H9 (cell line): ENCODE measurements at regions not wholly inside any gene's neighbourhood (a gene's known extent, or its start where the extent isn't known, plus 50 kb on each side); places are given as distances from the start of the nearest gene placed in this dataset.

ENCODE experiments used
- DNase-seq: peaks from one replicate; pipeline ENCODE4 v3.0.0-alpha.2; 2017
- H2AFZ ChIP-seq: one replicate; pipeline ENCODE4 v1.6.1; 2013; ENCODE audit warnings: mild to moderate bottlenecking, low read length, control low read depth, moderate library complexity
- H2AK5ac ChIP-seq: 2 replicates; pipeline ENCODE4 v1.6.1; 2013; ENCODE audit warnings: low read length, control low read depth, mixed read lengths; ENCODE audit not compliant: insufficient read length
- H2BK120ac ChIP-seq: one replicate; pipeline ENCODE4 v1.6.1; 2013; ENCODE audit warnings: low read depth, mild to moderate bottlenecking, low read length, control low read depth, inconsistent platforms; ENCODE audit not compliant: poor library complexity, severe bottlenecking
- H2BK12ac ChIP-seq: 2 replicates; pipeline ENCODE4 v1.6.1; 2013; ENCODE audit warnings: low read length, control low read depth, mixed read lengths, low read depth; ENCODE audit not compliant: insufficient read length
- H2BK15ac ChIP-seq: 2 replicates; pipeline ENCODE4 v1.6.1; 2013; ENCODE audit warnings: low read depth, low read length, control low read depth
- H2BK20ac ChIP-seq: one replicate; pipeline ENCODE4 v1.6.1; 2013; ENCODE audit warnings: low read depth, mild to moderate bottlenecking, low read length, control low read depth, inconsistent platforms; ENCODE audit not compliant: poor library complexity, severe bottlenecking
- H2BK5ac ChIP-seq: 2 replicates; pipeline ENCODE4 v1.6.1; 2013; ENCODE audit warnings: low read length, control low read depth, mixed read lengths; ENCODE audit not compliant: insufficient read length
- H3K14ac ChIP-seq: 2 replicates; pipeline ENCODE4 v1.6.1; 2013; ENCODE audit warnings: low read length, control low read depth; ENCODE audit not compliant: insufficient read depth
- H3K18ac ChIP-seq: 2 replicates; pipeline ENCODE4 v1.6.1; 2013; ENCODE audit warnings: low read depth, mild to moderate bottlenecking, mixed read lengths, low read length, control low read depth; ENCODE audit not compliant: insufficient read length
- H3K23ac ChIP-seq: 2 replicates; pipeline ENCODE4 v1.6.1; 2013; ENCODE audit warnings: low read length, control low read depth, mixed read lengths, low read depth; ENCODE audit not compliant: insufficient read length
- H3K23me2 ChIP-seq: 2 replicates; pipeline ENCODE4 v1.6.1; 2013; ENCODE audit warnings: low read depth, mild to moderate bottlenecking, mixed read lengths, low read length, control low read depth; ENCODE audit not compliant: insufficient read length, poor library complexity, severe bottlenecking
- H3K27ac ChIP-seq: 2 replicates; pipeline ENCODE4 v1.5.1; 2013; ENCODE audit warnings: low read length, control low read depth, mixed read lengths, low read depth; ENCODE audit not compliant: insufficient read length
- H3K27me3 ChIP-seq: 2 replicates; pipeline ENCODE4 v1.6.1; 2013; ENCODE audit warnings: low read length, control low read depth, inconsistent platforms; ENCODE audit not compliant: insufficient read depth
- H3K4ac ChIP-seq: 2 replicates; pipeline ENCODE4 v1.6.1; 2013; ENCODE audit warnings: low read depth, mild to moderate bottlenecking, control low read depth, inconsistent platforms, low read length, moderate library complexity
- H3K4me1 ChIP-seq: 2 replicates; pipeline ENCODE4 v1.6.1; 2013; ENCODE audit warnings: low read length, control low read depth, inconsistent platforms; ENCODE audit not compliant: insufficient read depth
- H3K4me2 ChIP-seq: 2 replicates; pipeline ENCODE4 v1.6.1; 2013; ENCODE audit warnings: low read length, control low read depth, mixed read lengths; ENCODE audit not compliant: insufficient read length, insufficient read depth
- H3K56ac ChIP-seq: 2 replicates; pipeline ENCODE4 v1.6.1; 2013; ENCODE audit warnings: low read depth, mild to moderate bottlenecking, mixed read lengths, low read length, control low read depth; ENCODE audit not compliant: insufficient read length
- H3K79me1 ChIP-seq: 2 replicates; pipeline ENCODE4 v1.6.1; 2013; ENCODE audit warnings: low read depth, mild to moderate bottlenecking, moderate library complexity, low read length, control low read depth, inconsistent platforms; ENCODE audit not compliant: insufficient read depth, poor library complexity, severe bottlenecking
- H3K79me2 ChIP-seq: 2 replicates; pipeline ENCODE4 v1.6.1; 2013; ENCODE audit warnings: low read length, control low read depth, inconsistent platforms; ENCODE audit not compliant: insufficient read depth
- H3K9ac ChIP-seq: 2 replicates; pipeline ENCODE4 v1.6.1; 2013; ENCODE audit warnings: low read length, control low read depth, mixed read lengths; ENCODE audit not compliant: insufficient read length; ENCODE audit errors: extremely low read depth
- H3K9me3 ChIP-seq: one replicate; pipeline ENCODE4 v1.6.1; 2013; ENCODE audit warnings: low read depth, low read length, inconsistent platforms; ENCODE audit not compliant: control insufficient read depth
- H3T11ph ChIP-seq: one replicate; pipeline ENCODE4 v1.6.1; 2013; ENCODE audit warnings: mild to moderate bottlenecking, low read length, control low read depth, inconsistent platforms
- H4K20me1 ChIP-seq: one replicate; pipeline ENCODE4 v1.6.1; 2013; ENCODE audit not compliant: control insufficient read depth, insufficient read length, insufficient read depth
- H4K5ac ChIP-seq: 2 replicates; pipeline ENCODE4 v1.6.1; 2013; ENCODE audit warnings: low read depth, mild to moderate bottlenecking, mixed read lengths, low read length, control low read depth; ENCODE audit not compliant: insufficient read length
- H4K8ac ChIP-seq: replicated peaks from 2 replicates; pipeline ENCODE4 v1.6.1; 2013; ENCODE audit warnings: low read length, control low read depth, mixed read lengths, low read depth; ENCODE audit not compliant: insufficient read length
- H4K91ac ChIP-seq: 2 replicates; pipeline ENCODE4 v1.6.1; 2013; ENCODE audit warnings: low read depth, mild to moderate bottlenecking, moderate library complexity, mixed read lengths, low read length, control low read depth; ENCODE audit not compliant: insufficient read length
- H3K27ac Mint-ChIP-seq, 3 experiments: 2 replicates in 2 of 3; 3 replicates in 1 of 3; pipeline ENCODE4 v1.8.0; 2020 to 2021; ENCODE audit warnings: mixed read lengths in 3 of 3, mild to moderate bottlenecking in 1 of 3, moderate library complexity in 1 of 3
- H3K27me3 Mint-ChIP-seq: 2 replicates; pipeline ENCODE4 v1.8.0; 2021; ENCODE audit warnings: low read depth, mild to moderate bottlenecking, moderate library complexity, mixed read lengths
- H3K36me3 Mint-ChIP-seq, 3 experiments: 2 replicates in 2 of 3; 3 replicates in 1 of 3; pipeline ENCODE4 v1.8.0; 2020 to 2021; ENCODE audit warnings: low read depth in 3 of 3, mixed read lengths in 3 of 3; ENCODE audit not compliant: insufficient read depth in 1 of 3
- H3K4me1 Mint-ChIP-seq, 2 experiments: 2 replicates each; pipeline ENCODE4 v1.8.0; 2020; ENCODE audit warnings: mixed read lengths in 2 of 2
- H3K4me3 Mint-ChIP-seq, 2 experiments: 2 replicates in 1 of 2; 3 replicates in 1 of 2; pipeline ENCODE4 v1.8.0; 2020 to 2021; ENCODE audit warnings: mild to moderate bottlenecking in 2 of 2, mixed read lengths in 2 of 2, moderate library complexity in 1 of 2
- H3K9me3 Mint-ChIP-seq, 2 experiments: 2 replicates in 1 of 2; 3 replicates in 1 of 2; pipeline ENCODE4 v1.8.0; 2020; ENCODE audit warnings: mild to moderate bottlenecking in 2 of 2, mixed read lengths in 2 of 2, moderate library complexity in 1 of 2
- CTCF ChIP-seq: fragments of 200-600 bp; sonication (generic); conservative IDR thresholded peaks from 3 replicates; pipeline ENCODE4 v1.8.0; 2021; ENCODE audit warnings: antibody characterized with exemption, mild to moderate bottlenecking
- WGBS: extraction: QIAGEN DNeasy Blood & Tissue Kit; methylation state at CpG from one replicate; pipeline ENCODE4 v1.1.7; 2013; ENCODE audit warnings: missing lambda C conversion rate, low lambda C conversion rate, mixed read lengths; ENCODE audit not compliant: insufficient read length; ENCODE audit errors: extremely low coverage; 5-methylcytosine and 5-hydroxymethylcytosine counted together

- no peak overlapping the region for H3K56ac ChIP-seq
- Mint-ChIP-seq H3K4me1 (no peaks in the 10 kb centered on the region), H3K27me3 (peaks cover 2% of the 10 kb centered on the region; the same call in 1 of the 2 replicates), H3K36me3 (no peaks in the 10 kb centered on the region; a peak in 1 of 7 replicates), H3K27ac (no peak overlapping the region), H3K4me3 (no peak overlapping the region), H3K9me3 (peaks cover 6 to 10% of the 10 kb centered on the region in 2 experiments; a peak in 4 of 5 replicates)
- no peaks in the 10 kb centered on the region for H3K79me2 ChIP-seq
- H3K18ac ChIP-seq, result no peak overlapping the region
- no peaks in the 10 kb centered on the region for H3K9me3 ChIP-seq
- no peaks in the 10 kb centered on the region for H4K20me1 ChIP-seq
- no peak overlapping the region for H2BK5ac ChIP-seq
- H2BK15ac ChIP-seq, result no peak overlapping the region
- no peak overlapping the region for H2BK120ac ChIP-seq
- no peak overlapping the region for H4K8ac ChIP-seq
- H3K23me2 ChIP-seq, result no peaks in the 10 kb centered on the region
- WGBS, result no CpG with 5 or more reads among the region's 2 CpGs
- no peak overlapping the region for H2AFZ ChIP-seq
- H3K27ac ChIP-seq, result no peak overlapping the region
- H3K14ac ChIP-seq, result no peak overlapping the region
- no peak for DNase-seq
- no peak overlapping the region for H3K4ac ChIP-seq
- H4K5ac ChIP-seq, result no peak overlapping the region
- no peaks in the 10 kb centered on the region for H3K79me1 ChIP-seq
- no peaks in the 10 kb centered on the region for H3K27me3 ChIP-seq
- H2BK20ac ChIP-seq, result no peak overlapping the region
- H4K91ac ChIP-seq, result no peak overlapping the region
- no peak overlapping the region for H3K4me2 ChIP-seq
- no peak overlapping the region for H3T11ph ChIP-seq
- no peak overlapping the region for H3K23ac ChIP-seq
- H3K9ac ChIP-seq, result no peak overlapping the region
- no peaks in the 10 kb centered on the region for H3K4me1 ChIP-seq
- no peak overlapping the region for H2AK5ac ChIP-seq
- TF ChIP-seq CTCF, result no peak
- no peak overlapping the region for H2BK12ac ChIP-seq
These were observed 199.3 kb upstream of the CA10 start for GRCh38 chr17:52357854-52358253.
